HG02588 (cell line): ENCODE measurements at regions not wholly inside any gene's neighbourhood (a gene's known extent, or its start where the extent isn't known, plus 50 kb on each side); places are given as distances from the start of the nearest gene placed in this dataset.

Source experiments
- ATAC-seq: cut with Tn5 transposase; IDR thresholded peaks from one replicate; pipeline ENCODE4 v1.9.1; 2021; ENCODE audit warnings: mild to moderate bottlenecking, moderate library complexity; ENCODE audit not compliant: unreplicated experiment

DNA sequence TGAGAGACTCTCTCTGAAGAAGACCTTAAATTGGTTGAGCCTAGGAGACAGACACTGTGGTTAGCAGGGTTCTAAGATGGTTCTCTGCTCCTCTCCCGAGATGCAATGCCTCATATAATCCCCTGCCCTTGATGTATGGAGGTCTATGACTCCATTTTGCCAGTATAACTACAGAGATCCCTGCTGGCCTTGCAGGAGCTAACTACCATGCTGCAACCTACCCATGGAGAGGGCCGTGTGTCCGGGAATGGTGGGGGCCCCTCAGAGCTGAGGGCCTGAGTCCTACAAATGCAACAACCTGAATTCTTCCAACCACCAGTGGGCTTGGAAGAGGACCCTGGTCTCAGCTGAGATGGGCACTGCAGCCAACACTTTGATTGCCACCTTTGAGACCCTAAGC lies 388.0 kb downstream of the SETD4 start:
- no peak for ATAC-seq

DNA sequence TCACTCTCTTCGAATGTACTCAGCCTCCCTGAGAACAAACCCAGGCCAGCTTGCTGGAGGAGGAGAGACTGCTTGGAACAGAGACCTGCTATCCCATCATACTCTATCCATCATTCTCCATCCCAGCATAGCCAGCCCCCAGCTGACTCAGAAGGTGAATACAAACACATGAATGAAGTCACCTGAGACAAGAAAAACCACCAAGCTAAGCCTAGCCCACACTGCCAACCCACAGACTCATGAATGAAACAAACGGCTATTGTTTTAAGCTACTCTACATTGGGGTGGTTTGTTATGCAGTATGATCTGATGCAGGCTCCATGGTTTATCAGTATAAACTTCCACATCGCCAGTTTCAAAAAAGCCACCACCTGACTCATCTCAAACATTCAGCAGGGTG lies 395.6 kb downstream of the SETD4 start:
- no peak for ATAC-seq

DNA sequence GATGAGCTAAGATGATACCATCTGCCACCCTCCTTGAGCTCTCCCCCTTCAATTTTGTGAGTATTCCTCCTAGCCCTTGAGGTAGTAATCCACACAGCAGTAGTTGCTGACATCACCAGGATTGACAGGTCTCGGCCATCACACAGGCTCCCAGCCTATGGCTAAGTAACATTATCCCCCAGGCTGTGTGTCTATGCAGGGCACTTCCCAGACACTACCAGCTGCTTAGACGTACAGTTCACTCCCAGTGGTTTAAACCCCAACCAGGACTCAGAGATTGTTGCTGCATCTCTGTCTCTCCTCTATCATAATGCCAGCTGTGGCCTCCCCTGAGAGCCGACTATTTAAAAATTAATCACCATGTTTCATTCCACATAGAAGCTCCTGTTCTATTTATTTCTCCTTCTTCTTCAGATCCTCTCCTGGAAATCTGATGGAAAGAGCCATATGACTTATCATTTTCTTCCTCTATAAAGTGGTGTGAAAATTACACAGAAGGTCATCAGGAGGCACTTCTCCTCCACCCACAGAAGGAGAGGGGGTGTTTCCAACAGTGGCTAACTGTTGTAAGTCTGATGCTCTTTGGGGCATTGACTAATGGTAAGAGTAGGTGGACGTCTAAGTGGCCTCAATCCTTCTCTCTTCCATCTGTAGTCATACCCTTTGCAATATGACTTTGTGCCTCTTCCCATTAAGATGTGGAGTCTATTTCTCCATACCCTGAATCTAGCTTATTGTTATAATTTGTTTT lies 396.3 kb downstream of the SETD4 start:
- no peak for ATAC-seq

DNA sequence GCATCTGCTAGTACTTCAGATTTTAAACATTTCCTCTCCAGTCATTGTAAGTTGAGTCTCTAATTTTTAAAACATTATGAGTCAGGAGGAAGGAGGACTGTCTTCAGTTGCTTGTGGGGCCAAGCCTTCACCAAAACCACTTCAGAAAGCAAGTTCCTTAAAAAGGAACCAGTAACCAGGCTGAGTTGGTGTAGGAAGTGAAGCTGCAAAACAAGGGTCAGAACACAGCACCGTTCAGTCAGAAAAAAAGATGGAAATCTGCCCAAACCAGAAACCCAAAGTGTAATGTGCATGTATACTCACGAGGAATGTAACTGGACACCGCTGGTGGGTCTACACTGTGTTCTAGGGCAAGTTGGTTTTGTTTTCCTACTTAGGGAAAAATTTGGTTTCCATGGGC lies 402.1 kb downstream of the SETD4 start:
- no peak for ATAC-seq

GRCh38 chr21:35652872-35653271 lies 407.5 kb downstream of the SETD4 start:
- ATAC-seq = no peak

DNA sequence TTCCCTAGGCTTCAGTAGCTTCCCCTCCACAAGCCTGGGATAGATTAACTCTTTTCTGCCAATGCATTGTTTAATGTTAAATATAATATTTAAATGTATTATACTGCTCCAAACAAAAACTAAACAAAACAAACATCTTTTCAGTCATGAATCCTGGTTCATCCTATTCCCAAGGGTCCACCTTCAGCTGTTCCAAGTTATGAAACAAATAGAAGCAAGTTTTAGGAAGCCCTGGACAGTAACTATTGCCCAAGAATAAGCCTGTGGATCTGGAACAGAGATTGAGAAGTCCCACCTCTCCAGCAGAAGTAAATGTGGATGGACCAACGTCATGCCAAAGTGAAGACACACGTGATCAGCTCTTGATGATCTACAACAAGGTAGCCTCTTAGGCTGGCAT lies 408.1 kb downstream of the SETD4 start:
- no peak for ATAC-seq

DNA sequence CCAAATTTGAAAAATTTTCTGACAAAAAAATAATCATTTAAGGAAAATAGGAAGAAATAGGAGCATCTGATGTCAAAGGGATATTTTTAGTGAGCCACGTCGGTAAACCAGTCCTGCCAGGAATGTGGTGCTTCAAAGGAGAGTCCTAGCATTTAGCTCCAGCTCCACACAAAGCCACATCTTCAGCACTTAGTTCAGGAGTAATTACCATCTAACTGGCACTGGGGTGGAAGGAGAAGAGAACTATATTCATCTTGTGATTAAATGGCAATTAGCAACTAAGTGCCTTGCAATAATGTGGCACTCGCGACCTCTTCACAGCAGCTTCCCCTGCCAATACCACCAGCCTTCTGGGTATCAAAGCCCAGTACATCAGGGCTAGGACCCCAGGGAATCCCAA lies 409.1 kb downstream of the SETD4 start:
- ATAC-seq = no peak

GRCh38 chr21:35649186-35649585 lies 411.1 kb downstream of the SETD4 start:
- no peak for ATAC-seq

GRCh38 chr21:35648512-35648911 lies 411.8 kb downstream of the SETD4 start:
- ATAC-seq = no peak

- no peak for ATAC-seq
Measured at GRCh38 chr21:35646606-35647005, 413.7 kb downstream of the SETD4 start.

GRCh38 chr21:35645991-35646390 lies 414.3 kb downstream of the SETD4 start:
- no peak for ATAC-seq

DNA sequence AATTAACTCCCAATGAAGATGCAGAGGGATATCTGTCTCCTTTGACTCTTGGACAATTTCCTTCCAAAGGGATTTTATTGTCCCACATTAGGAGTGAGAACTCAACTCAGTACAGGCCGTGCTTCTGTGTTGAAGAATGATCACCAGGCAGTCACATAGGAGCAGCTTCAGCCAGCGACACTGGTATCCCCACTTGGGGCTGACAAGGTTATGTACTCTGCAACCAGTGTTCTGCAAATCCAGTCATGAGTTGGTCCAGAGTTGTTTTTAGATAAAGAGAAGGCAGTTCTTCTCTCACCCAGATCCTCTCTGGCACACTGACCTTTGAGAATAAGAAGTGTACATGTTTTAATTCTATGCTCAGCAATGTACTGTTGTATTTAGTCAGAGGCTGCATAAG lies 415.8 kb downstream of the SETD4 start:
- no peak for ATAC-seq

DNA sequence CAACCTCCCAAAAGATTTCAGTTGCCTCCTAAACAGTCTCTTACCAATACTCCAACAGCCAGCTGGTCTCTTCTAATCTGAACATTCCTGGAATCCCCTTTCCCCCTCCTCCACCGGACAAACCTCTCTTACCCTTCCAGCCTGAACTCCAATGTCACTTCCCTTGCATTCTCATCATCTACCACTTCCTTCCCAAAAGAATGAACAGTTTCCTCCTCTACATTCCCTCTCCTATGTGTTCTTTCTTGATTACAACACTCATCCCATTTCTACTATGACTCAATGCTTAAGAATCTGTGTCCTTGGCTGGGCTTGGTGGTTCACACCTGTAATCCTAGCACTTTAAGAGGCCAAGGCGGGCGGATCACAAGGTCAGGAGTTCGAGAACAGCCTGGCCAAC lies 417.1 kb downstream of the SETD4 start:
- ATAC-seq = no peak

DNA sequence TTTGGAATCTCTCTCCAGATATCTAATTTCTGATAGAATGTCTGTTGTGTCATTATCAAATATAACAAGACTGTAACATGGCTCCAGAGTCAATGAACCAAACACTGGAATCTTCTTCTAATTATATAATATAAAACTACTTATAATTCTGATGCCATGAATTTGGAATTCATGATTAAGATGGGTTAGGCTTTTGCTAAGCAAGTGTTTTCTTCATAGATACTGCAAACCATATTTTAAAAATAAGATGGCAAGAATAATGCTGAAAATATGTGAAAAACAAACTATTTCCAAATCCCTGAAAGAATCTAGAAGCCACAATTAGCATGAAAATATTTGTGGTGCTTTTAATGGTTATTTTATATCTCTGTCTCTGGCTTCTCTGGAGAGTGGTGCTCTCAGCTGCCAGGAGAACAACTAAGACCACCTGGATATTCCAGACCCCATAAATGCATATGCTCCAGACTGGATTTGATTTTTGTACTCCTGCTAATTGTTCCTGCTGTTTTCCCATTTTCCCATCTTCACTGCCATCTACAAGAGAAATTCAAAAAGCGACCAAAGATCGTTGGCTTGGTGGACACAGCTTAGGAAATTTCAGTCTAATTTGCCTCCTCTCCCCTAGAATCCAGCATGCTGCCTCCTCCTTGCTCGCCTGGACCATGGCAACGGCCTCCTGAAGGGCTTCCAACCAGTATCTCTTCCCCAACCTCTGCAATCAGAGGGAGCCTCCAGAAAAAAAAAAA lies 418.9 kb downstream of the SETD4 start:
- no peak for ATAC-seq

DNA sequence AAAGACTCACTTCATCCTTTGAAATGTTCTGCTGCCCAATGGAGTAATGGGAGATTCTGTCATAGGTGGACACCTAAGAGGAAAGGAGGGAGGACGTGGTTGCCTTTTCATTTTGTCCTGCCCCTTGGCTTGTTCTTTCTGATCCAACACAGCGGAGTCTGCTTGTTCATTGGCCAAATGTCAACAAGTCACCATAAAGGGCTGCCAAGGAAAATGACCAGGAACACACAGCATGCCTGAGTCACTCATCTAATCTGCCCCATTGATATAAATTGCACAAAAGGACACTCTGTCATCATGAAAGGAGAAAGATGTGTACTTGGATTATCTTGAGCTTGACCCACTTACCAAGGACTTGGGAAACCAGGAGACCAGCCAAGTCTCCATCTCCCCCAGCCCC lies 422.9 kb downstream of the SETD4 start:
- no peak for ATAC-seq

DNA sequence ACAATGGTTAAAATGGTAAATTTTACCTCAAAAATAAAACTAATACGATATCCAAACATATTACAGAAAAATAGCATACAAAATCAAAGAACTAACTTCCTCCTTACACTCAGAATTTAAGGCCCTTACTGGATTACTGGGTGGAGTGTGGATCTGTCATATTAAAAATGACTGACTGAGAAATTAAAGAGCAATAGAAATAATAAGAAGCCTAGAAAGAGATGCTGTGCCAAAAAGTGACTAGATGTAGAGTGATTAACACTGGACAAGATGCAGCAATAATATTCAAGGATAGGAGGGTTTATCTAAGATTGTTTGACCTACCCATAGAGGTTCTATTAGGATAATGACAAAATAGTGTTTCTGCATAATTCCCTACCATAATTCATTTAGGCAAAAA lies 424.3 kb downstream of the SETD4 start:
- no peak for ATAC-seq

DNA sequence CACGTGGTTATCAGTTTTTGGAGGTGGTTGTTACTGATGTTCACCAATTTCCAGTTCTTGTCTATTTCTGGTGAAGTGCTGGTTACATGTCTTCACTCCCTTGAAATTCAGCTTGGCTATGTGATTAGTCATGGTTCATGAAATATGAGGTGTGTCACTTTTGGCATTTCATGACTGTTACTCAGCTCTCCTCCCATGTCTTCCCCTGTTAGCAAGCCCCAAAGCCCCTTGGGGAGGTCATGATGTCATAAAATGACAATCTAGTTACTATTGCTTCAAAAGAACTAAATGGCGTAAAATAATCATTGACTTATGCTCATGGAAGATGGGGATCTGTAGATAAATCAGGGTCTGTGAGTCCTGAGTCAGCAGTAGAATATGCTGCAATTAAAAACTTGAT lies 425.1 kb downstream of the SETD4 start:
- no peak for ATAC-seq

- no peak for ATAC-seq
Measured at GRCh38 chr21:35633501-35633900, 426.8 kb downstream of the SETD4 start.

DNA sequence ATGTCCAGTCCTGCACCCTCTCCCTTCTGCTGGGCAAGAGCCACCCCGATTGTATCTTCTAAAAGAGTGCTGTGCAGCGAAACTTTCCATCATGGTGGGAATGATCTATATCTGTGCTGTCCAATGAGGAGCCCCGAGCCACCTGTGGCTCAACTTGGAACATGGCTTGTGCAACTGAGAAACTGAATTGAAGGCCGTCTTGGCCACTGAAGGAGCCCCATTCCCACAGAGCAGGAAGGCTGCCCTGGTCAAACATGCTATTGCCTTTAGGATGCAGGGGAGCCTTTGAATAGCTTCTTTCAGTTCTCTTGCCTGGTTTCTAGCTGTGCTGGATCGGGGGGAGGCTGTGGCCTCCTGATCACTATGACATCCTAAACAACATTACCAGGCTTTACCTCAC lies 427.6 kb downstream of the SETD4 start:
- ATAC-seq = no peak

GRCh38 chr21:35628316-35628715 lies 432.0 kb downstream of the SETD4 start:
- ATAC-seq = no peak

- ATAC-seq = no peak
Measured at GRCh38 chr21:35627462-35627861, 432.9 kb downstream of the SETD4 start.

- ATAC-seq = no peak
Measured at GRCh38 chr21:35625576-35625975, 434.8 kb downstream of the SETD4 start.

DNA sequence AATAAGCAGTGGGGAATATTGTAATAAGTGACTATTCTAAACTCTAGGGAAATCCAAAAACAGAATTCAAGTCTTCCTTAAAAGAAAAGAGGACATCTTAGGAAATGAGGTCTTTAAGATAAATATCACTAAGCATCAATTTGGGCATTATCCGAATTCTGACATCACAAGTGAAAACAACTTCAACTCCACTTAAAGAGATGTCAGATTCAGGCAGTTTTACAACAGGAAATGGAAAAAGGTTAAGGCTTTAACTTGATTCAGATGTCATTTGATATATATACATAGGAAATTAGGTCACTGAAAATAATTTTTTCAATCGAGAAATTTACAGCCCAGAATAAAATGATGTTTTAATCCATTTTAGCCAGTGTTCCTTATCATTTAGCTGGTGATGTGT lies 435.4 kb downstream of the SETD4 start:
- ATAC-seq = no peak
